GM10248 (cell line): ENCODE measurements at regions not wholly inside any gene's neighbourhood (a gene's known extent, or its start where the extent isn't known, plus 50 kb on each side); places are given as distances from the start of the nearest gene placed in this dataset.
A peak's percentile ranks its signal among the peaks of the same experiment; 100 is the strongest.

Experiments
- CTCF ChIA-PET: fragments of 300-600 bp; sonication (Branson Sonifier 250); formaldehyde crosslinking; extraction: SDS; loops from one replicate; lab custom pipeline; 2021; ENCODE audit warnings: antibody characterized with exemption; lab: Yijun Ruan, JAX
- POLR2A ChIA-PET: fragments of 350-650 bp; sonication (Branson Sonifier 250); formaldehyde crosslinking; extraction: SDS; loops from one replicate; lab custom pipeline; 2020; ENCODE audit warnings: antibody characterized with exemption; lab: Yijun Ruan, JAX
- DNase-seq: peaks from one replicate; pipeline ENCODE4 v3.0.0; 2012; ENCODE audit errors: extremely low spot score
- TF ChIP-seq, protein P1 (sequence below): IDR thresholded peaks from 2 replicates; pipeline ENCODE4 v1.5.1; 2012; ENCODE audit warnings: mild to moderate bottlenecking, low read depth; ENCODE audit errors: extremely low read depth, missing control alignments, control extremely low read depth

DNA sequence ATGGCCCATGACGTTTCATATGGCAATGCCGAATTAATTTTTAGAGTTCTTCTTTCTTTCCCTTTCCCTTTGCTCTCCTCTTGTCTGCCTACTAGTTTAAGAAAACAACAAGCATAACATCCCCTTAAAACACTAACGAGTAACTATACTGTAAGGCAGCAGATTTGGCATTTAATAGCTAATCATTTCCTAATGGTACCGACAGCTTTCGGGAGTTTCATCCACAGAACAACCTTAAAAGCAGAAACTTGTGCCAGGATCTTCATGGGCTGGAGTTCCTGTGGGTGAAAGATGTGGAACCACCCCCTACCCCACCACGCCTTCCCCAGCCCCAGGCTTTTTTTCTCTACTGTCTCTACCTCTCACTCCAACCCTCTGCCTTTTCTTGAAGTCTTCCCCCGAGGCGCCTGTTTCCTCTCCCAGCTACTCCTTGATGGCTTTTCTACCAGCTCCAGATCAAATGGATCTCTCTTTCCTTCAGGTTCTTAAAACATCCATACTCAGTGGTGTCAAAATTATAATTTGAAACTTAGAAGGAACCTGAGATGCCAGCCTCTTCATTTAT, 319.5 kb downstream of the PIK3R1 start:
- no peak for DNase-seq
- ChIA-PET CTCF (interaction anchor here (1.0 to 1.1 kb wide), 4 partner anchors 8 to 29 kb away, joined by 3 to 4 read pairs (median 3); no protein-coding TSS in a partner anchor), POLR2A (no interaction called here)
- TF ChIP-seq, protein P1, sequence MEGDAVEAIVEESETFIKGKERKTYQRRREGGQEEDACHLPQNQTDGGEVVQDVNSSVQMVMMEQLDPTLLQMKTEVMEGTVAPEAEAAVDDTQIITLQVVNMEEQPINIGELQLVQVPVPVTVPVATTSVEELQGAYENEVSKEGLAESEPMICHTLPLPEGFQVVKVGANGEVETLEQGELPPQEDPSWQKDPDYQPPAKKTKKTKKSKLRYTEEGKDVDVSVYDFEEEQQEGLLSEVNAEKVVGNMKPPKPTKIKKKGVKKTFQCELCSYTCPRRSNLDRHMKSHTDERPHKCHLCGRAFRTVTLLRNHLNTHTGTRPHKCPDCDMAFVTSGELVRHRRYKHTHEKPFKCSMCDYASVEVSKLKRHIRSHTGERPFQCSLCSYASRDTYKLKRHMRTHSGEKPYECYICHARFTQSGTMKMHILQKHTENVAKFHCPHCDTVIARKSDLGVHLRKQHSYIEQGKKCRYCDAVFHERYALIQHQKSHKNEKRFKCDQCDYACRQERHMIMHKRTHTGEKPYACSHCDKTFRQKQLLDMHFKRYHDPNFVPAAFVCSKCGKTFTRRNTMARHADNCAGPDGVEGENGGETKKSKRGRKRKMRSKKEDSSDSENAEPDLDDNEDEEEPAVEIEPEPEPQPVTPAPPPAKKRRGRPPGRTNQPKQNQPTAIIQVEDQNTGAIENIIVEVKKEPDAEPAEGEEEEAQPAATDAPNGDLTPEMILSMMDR: no peak

DNA sequence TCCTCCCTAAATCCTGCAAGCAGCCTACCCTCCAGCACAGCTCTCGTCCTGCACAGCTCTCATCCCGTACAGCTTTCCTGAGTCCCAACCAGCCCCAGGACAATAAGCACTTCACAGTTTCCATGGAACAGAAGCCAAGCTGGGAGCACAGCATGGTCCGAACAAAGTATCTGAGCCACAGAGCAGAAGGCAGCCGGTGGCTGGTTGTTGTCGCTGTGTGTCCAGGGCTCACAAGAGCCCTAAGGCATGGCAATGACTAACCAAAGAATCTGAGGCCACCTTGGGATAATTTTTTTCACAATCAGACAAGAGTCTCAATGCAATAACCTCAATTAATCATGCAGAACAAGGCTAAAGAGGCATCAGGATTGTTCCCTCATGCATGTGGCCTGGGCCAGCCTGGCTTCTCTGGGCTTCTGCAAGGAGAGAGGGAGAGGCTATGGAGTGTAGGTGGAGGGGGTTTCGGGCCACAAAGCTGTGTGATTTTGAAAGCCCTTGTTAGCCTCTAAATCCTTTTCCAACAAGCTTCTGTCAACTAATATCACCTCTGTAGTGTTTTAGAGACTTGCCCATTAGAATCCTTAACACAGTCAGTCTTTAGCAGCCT, 323.4 kb downstream of the PIK3R1 start:
- ChIA-PET POLR2A (no interaction called here), CTCF (no interaction called here)
- TF ChIP-seq, protein P1: no peak
- no peak for DNase-seq

DNA sequence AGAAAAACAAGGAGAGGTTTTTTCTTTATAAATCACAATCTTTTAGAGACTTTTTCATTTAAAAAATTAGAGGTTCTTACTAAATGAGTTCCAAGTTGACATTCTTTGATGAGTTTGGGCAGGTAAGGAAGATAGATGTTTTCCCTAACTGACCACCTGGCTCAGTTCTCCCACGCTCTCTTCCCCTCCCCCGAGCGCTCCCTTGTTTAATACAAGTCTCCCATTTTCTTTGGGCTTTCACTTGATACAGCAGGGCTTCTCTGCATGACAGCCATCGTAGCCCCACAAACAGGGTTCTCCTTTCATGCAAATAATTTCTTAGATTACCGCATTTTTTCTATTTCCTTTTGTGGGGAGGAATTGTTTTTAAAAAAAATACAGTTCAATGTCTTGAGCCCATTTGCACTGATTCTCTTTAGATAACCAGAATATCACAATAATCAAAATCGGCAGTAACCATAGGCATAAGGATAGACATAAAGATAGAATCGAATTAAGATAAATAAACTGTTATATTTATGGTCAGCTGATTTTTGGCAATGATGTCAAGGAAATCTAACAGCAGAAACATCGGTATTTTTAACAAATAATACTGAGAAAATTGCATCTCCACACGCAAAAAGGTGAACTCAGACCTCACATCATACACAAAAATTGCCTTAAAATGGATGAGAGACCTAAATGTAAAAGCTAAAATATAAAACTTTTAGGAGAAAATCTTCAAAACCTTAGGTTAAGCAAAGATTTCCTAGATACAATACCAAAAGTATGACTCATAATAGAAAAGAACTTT, 325.4 kb downstream of the PIK3R1 start:
- CTCF ChIA-PET: interaction anchor here (1.0 kb wide), 1 partner anchor 9 kb away, joined by 3 read pairs; no protein-coding TSS in a partner anchor
- no peak for DNase-seq
- TF ChIP-seq, protein P1: no peak
- POLR2A ChIA-PET: no interaction called here

DNA sequence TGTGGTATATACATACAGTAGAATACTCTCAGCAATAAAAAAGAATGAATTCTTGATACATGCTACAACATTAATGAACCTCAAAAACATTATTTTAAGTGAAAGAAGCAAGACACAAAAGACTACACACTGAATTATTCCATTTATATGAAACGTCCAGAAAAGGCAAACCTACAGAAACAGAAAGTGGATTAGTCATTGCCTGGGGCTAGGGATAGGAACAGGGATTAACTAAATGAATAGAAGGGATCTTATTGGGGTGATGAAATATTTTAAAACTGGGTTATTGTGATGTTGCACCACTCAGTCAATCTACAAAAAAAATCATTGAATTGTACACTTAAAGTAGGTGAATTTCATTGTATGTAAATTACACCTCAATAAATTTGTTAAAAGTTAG, 326.7 kb downstream of the PIK3R1 start:
- CTCF ChIA-PET: no interaction called here
- POLR2A ChIA-PET: no interaction called here
- TF ChIP-seq, protein P1: no peak
- no peak for DNase-seq

DNA sequence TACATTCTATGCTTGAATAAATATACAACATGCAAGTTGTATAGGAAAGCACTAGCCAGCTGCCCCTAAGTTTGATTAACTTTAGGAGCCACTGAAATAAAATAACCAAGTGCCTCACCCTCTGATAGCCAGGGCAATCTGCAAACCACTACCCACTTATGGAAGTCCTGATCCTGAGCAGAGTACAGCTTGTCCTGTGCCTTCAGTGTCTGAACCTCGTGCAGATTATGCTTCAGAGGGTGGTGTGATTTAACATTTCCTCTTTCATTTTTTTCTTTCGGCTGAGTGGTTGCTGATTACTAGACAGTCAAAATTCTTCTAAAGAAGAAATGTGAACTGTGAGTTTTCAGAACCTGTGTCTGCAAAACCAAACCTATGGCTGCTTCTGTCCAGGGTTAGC, 327.7 kb downstream of the PIK3R1 start:
- CTCF ChIA-PET: no interaction called here
- TF ChIP-seq, protein P1: no peak
- peak; percentile 15 for DNase-seq
- POLR2A ChIA-PET: no interaction called here

DNA sequence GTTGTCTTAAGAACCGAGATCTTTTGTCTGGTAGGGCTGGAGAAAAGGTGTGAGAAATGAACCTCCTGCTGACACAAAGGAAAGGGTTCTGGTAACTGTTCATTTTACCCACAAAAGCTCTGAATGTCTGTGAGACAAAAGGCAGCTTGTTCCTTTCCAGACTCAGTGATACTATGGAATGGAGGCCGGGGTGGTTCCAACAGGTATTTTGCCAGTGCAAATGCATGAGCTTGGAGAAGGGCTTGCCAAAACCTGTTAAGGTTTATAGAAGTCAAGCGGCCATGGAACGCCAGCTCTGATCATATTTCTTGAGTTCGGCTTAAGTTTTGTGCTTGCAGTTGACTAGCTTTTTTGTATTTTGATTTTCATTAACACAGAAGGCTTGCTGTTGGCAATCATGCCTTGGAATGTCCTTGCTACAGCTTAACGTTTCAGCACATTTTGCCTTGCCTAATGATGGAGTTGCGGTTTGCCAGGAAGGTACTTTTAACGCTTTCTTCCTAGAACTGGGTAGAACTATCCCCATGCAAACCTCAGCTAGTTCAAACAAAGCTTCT, 328.6 kb downstream of the PIK3R1 start:
- TF ChIP-seq, protein P1: no peak
- ChIA-PET POLR2A (no interaction called here), CTCF (interaction anchor here (0.7 to 2.5 kb wide), 3 partner anchors 9 to 20 kb away, joined by 3 to 6 read pairs (median 3); no protein-coding TSS in a partner anchor)
- DNase-seq: no peak
